H9 (cell line): ENCODE measurements at regions not wholly inside any gene's neighbourhood (a gene's known extent, or its start where the extent isn't known, plus 50 kb on each side); places are given as distances from the start of the nearest gene placed in this dataset.

ENCODE experiments used
- DNase-seq: peaks from one replicate; pipeline ENCODE4 v3.0.0-alpha.2; 2017
- H2AFZ ChIP-seq: one replicate; pipeline ENCODE4 v1.6.1; 2013; ENCODE audit warnings: mild to moderate bottlenecking, low read length, control low read depth, moderate library complexity
- H2AK5ac ChIP-seq: 2 replicates; pipeline ENCODE4 v1.6.1; 2013; ENCODE audit warnings: low read length, control low read depth, mixed read lengths; ENCODE audit not compliant: insufficient read length
- H2BK120ac ChIP-seq: one replicate; pipeline ENCODE4 v1.6.1; 2013; ENCODE audit warnings: low read depth, mild to moderate bottlenecking, low read length, control low read depth, inconsistent platforms; ENCODE audit not compliant: poor library complexity, severe bottlenecking
- H2BK12ac ChIP-seq: 2 replicates; pipeline ENCODE4 v1.6.1; 2013; ENCODE audit warnings: low read length, control low read depth, mixed read lengths, low read depth; ENCODE audit not compliant: insufficient read length
- H2BK15ac ChIP-seq: 2 replicates; pipeline ENCODE4 v1.6.1; 2013; ENCODE audit warnings: low read depth, low read length, control low read depth
- H2BK20ac ChIP-seq: one replicate; pipeline ENCODE4 v1.6.1; 2013; ENCODE audit warnings: low read depth, mild to moderate bottlenecking, low read length, control low read depth, inconsistent platforms; ENCODE audit not compliant: poor library complexity, severe bottlenecking
- H2BK5ac ChIP-seq: 2 replicates; pipeline ENCODE4 v1.6.1; 2013; ENCODE audit warnings: low read length, control low read depth, mixed read lengths; ENCODE audit not compliant: insufficient read length
- H3K14ac ChIP-seq: 2 replicates; pipeline ENCODE4 v1.6.1; 2013; ENCODE audit warnings: low read length, control low read depth; ENCODE audit not compliant: insufficient read depth
- H3K18ac ChIP-seq: 2 replicates; pipeline ENCODE4 v1.6.1; 2013; ENCODE audit warnings: low read depth, mild to moderate bottlenecking, mixed read lengths, low read length, control low read depth; ENCODE audit not compliant: insufficient read length
- H3K23ac ChIP-seq: 2 replicates; pipeline ENCODE4 v1.6.1; 2013; ENCODE audit warnings: low read length, control low read depth, mixed read lengths, low read depth; ENCODE audit not compliant: insufficient read length
- H3K23me2 ChIP-seq: 2 replicates; pipeline ENCODE4 v1.6.1; 2013; ENCODE audit warnings: low read depth, mild to moderate bottlenecking, mixed read lengths, low read length, control low read depth; ENCODE audit not compliant: insufficient read length, poor library complexity, severe bottlenecking
- H3K27ac ChIP-seq: 2 replicates; pipeline ENCODE4 v1.5.1; 2013; ENCODE audit warnings: low read length, control low read depth, mixed read lengths, low read depth; ENCODE audit not compliant: insufficient read length
- H3K27me3 ChIP-seq: 2 replicates; pipeline ENCODE4 v1.6.1; 2013; ENCODE audit warnings: low read length, control low read depth, inconsistent platforms; ENCODE audit not compliant: insufficient read depth
- H3K4ac ChIP-seq: 2 replicates; pipeline ENCODE4 v1.6.1; 2013; ENCODE audit warnings: low read depth, mild to moderate bottlenecking, control low read depth, inconsistent platforms, low read length, moderate library complexity
- H3K4me1 ChIP-seq: 2 replicates; pipeline ENCODE4 v1.6.1; 2013; ENCODE audit warnings: low read length, control low read depth, inconsistent platforms; ENCODE audit not compliant: insufficient read depth
- H3K4me2 ChIP-seq: 2 replicates; pipeline ENCODE4 v1.6.1; 2013; ENCODE audit warnings: low read length, control low read depth, mixed read lengths; ENCODE audit not compliant: insufficient read length, insufficient read depth
- H3K56ac ChIP-seq: 2 replicates; pipeline ENCODE4 v1.6.1; 2013; ENCODE audit warnings: low read depth, mild to moderate bottlenecking, mixed read lengths, low read length, control low read depth; ENCODE audit not compliant: insufficient read length
- H3K79me1 ChIP-seq: 2 replicates; pipeline ENCODE4 v1.6.1; 2013; ENCODE audit warnings: low read depth, mild to moderate bottlenecking, moderate library complexity, low read length, control low read depth, inconsistent platforms; ENCODE audit not compliant: insufficient read depth, poor library complexity, severe bottlenecking
- H3K79me2 ChIP-seq: 2 replicates; pipeline ENCODE4 v1.6.1; 2013; ENCODE audit warnings: low read length, control low read depth, inconsistent platforms; ENCODE audit not compliant: insufficient read depth
- H3K9ac ChIP-seq: 2 replicates; pipeline ENCODE4 v1.6.1; 2013; ENCODE audit warnings: low read length, control low read depth, mixed read lengths; ENCODE audit not compliant: insufficient read length; ENCODE audit errors: extremely low read depth
- H3K9me3 ChIP-seq: one replicate; pipeline ENCODE4 v1.6.1; 2013; ENCODE audit warnings: low read depth, low read length, inconsistent platforms; ENCODE audit not compliant: control insufficient read depth
- H3T11ph ChIP-seq: one replicate; pipeline ENCODE4 v1.6.1; 2013; ENCODE audit warnings: mild to moderate bottlenecking, low read length, control low read depth, inconsistent platforms
- H4K20me1 ChIP-seq: one replicate; pipeline ENCODE4 v1.6.1; 2013; ENCODE audit not compliant: control insufficient read depth, insufficient read length, insufficient read depth
- H4K5ac ChIP-seq: 2 replicates; pipeline ENCODE4 v1.6.1; 2013; ENCODE audit warnings: low read depth, mild to moderate bottlenecking, mixed read lengths, low read length, control low read depth; ENCODE audit not compliant: insufficient read length
- H4K8ac ChIP-seq: replicated peaks from 2 replicates; pipeline ENCODE4 v1.6.1; 2013; ENCODE audit warnings: low read length, control low read depth, mixed read lengths, low read depth; ENCODE audit not compliant: insufficient read length
- H4K91ac ChIP-seq: 2 replicates; pipeline ENCODE4 v1.6.1; 2013; ENCODE audit warnings: low read depth, mild to moderate bottlenecking, moderate library complexity, mixed read lengths, low read length, control low read depth; ENCODE audit not compliant: insufficient read length
- H3K27ac Mint-ChIP-seq, 3 experiments: 2 replicates in 2 of 3; 3 replicates in 1 of 3; pipeline ENCODE4 v1.8.0; 2020 to 2021; ENCODE audit warnings: mixed read lengths in 3 of 3, mild to moderate bottlenecking in 1 of 3, moderate library complexity in 1 of 3
- H3K27me3 Mint-ChIP-seq: 2 replicates; pipeline ENCODE4 v1.8.0; 2021; ENCODE audit warnings: low read depth, mild to moderate bottlenecking, moderate library complexity, mixed read lengths
- H3K36me3 Mint-ChIP-seq, 3 experiments: 2 replicates in 2 of 3; 3 replicates in 1 of 3; pipeline ENCODE4 v1.8.0; 2020 to 2021; ENCODE audit warnings: low read depth in 3 of 3, mixed read lengths in 3 of 3; ENCODE audit not compliant: insufficient read depth in 1 of 3
- H3K4me1 Mint-ChIP-seq, 2 experiments: 2 replicates each; pipeline ENCODE4 v1.8.0; 2020; ENCODE audit warnings: mixed read lengths in 2 of 2
- H3K4me3 Mint-ChIP-seq, 2 experiments: 2 replicates in 1 of 2; 3 replicates in 1 of 2; pipeline ENCODE4 v1.8.0; 2020 to 2021; ENCODE audit warnings: mild to moderate bottlenecking in 2 of 2, mixed read lengths in 2 of 2, moderate library complexity in 1 of 2
- H3K9me3 Mint-ChIP-seq, 2 experiments: 2 replicates in 1 of 2; 3 replicates in 1 of 2; pipeline ENCODE4 v1.8.0; 2020; ENCODE audit warnings: mild to moderate bottlenecking in 2 of 2, mixed read lengths in 2 of 2, moderate library complexity in 1 of 2
- WGBS: extraction: QIAGEN DNeasy Blood & Tissue Kit; methylation state at CpG from one replicate; pipeline ENCODE4 v1.1.7; 2013; ENCODE audit warnings: missing lambda C conversion rate, low lambda C conversion rate, mixed read lengths; ENCODE audit not compliant: insufficient read length; ENCODE audit errors: extremely low coverage; 5-methylcytosine and 5-hydroxymethylcytosine counted together
- TF ChIP-seq, protein P1 (sequence below): fragments of 200-600 bp; sonication (generic); conservative IDR thresholded peaks from 3 replicates; pipeline ENCODE4 v1.8.0; 2021; ENCODE audit warnings: antibody characterized with exemption, mild to moderate bottlenecking

GRCh38 chr2:217669831-217670230, 333.0 kb downstream of the TNS1 start:
- Histone ChIP-seq H2AFZ (no peak overlapping the region), H3K4me1 (no peaks in the 10 kb centered on the region), H3K4me2 (no peak overlapping the region), H3K4ac (no peak overlapping the region), H4K5ac (no peak overlapping the region), H3K23ac (no peak overlapping the region), H2BK20ac (no peak overlapping the region), H2BK120ac (no peak overlapping the region), H3K18ac (no peak overlapping the region), H3K27me3 (no peaks in the 10 kb centered on the region), H4K20me1 (no peaks in the 10 kb centered on the region), H2BK15ac (no peak overlapping the region), H3T11ph (no peak overlapping the region), H3K79me1 (no peaks in the 10 kb centered on the region), H3K23me2 (no peaks in the 10 kb centered on the region), H3K56ac (no peak overlapping the region), H3K9me3 (no peaks in the 10 kb centered on the region), H2BK5ac (no peak overlapping the region), H2AK5ac (no peak overlapping the region), H3K27ac (no peak overlapping the region), H3K79me2 (no peaks in the 10 kb centered on the region), H2BK12ac (no peak overlapping the region), H3K14ac (no peak overlapping the region), H3K9ac (no peak overlapping the region), H4K91ac (no peak overlapping the region), H4K8ac (no peak overlapping the region)
- Mint-ChIP-seq H3K27ac (no peak overlapping the region), H3K4me3 (no peak overlapping the region), H3K36me3 (no peaks in the 10 kb centered on the region; a peak in 1 of 7 replicates), H3K4me1 (no peaks in the 10 kb centered on the region), H3K27me3 (peaks cover 3% of the 10 kb centered on the region), H3K9me3 (peaks cover 0 to 2% of the 10 kb centered on the region in 2 experiments; a peak in 1 of 5 replicates)
- no CpG with 5 or more reads among the region's 3 CpGs for WGBS
- no peak for DNase-seq
- TF ChIP-seq, protein P1, sequence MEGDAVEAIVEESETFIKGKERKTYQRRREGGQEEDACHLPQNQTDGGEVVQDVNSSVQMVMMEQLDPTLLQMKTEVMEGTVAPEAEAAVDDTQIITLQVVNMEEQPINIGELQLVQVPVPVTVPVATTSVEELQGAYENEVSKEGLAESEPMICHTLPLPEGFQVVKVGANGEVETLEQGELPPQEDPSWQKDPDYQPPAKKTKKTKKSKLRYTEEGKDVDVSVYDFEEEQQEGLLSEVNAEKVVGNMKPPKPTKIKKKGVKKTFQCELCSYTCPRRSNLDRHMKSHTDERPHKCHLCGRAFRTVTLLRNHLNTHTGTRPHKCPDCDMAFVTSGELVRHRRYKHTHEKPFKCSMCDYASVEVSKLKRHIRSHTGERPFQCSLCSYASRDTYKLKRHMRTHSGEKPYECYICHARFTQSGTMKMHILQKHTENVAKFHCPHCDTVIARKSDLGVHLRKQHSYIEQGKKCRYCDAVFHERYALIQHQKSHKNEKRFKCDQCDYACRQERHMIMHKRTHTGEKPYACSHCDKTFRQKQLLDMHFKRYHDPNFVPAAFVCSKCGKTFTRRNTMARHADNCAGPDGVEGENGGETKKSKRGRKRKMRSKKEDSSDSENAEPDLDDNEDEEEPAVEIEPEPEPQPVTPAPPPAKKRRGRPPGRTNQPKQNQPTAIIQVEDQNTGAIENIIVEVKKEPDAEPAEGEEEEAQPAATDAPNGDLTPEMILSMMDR: no peak
